HEK293 (cell line): ENCODE measurements at regions not wholly inside any gene's neighbourhood (a gene's known extent, or its start where the extent isn't known, plus 50 kb on each side); places are given as distances from the start of the nearest gene placed in this dataset.

Source experiments
- CTCF ChIA-PET: fragments of 350-600 bp; formaldehyde crosslinking; extraction: SDS; loops from one replicate; lab custom pipeline; 2021; ENCODE audit warnings: antibody characterized with exemption; lab: Yijun Ruan, JAX
- POLR2A ChIA-PET: fragments of 300-600 bp; formaldehyde crosslinking; extraction: SDS; loops from one replicate; lab custom pipeline; 2020; ENCODE audit warnings: antibody characterized with exemption, inconsistent platforms; lab: Yijun Ruan, JAX
- H3K27ac ChIP-seq: fragments of 200-500 bp; sonication (Bioruptor generic); 2 replicates; pipeline ENCODE4 v1.5.1; 2014; ENCODE audit warnings: low read depth, low read length, control low read depth, inconsistent platforms; ENCODE audit errors: extremely low read depth
- H3K36me3 ChIP-seq, 2 experiments: fragments of 200-500 bp in 1 of 2; sonication (Bioruptor generic) in 1 of 2; 1 replicate in 1 of 2; 2 replicates in 1 of 2; pipeline ENCODE4 v1.5.1; 2014 to 2017; ENCODE audit warnings: inconsistent platforms in 2 of 2, low read length in 2 of 2; ENCODE audit not compliant: control insufficient read depth in 2 of 2, insufficient read depth in 1 of 2
- H3K4me1 ChIP-seq: fragments of 200-500 bp; sonication (Bioruptor generic); 2 replicates; pipeline ENCODE4 v1.5.1; 2014; ENCODE audit warnings: mild to moderate bottlenecking, low read length, inconsistent platforms; ENCODE audit not compliant: control insufficient read depth, insufficient read depth
- H3K4me3 ChIP-seq: 2 replicates; pipeline ENCODE4 v1.5.1; 2011; ENCODE audit warnings: low read depth, mild to moderate bottlenecking, control low read depth, low read length, moderate library complexity
- H3K9me3 ChIP-seq: fragments of 200-500 bp; sonication (Bioruptor generic); 2 replicates; pipeline ENCODE4 v1.5.1; 2014; ENCODE audit warnings: low read depth, low read length, inconsistent platforms; ENCODE audit not compliant: control insufficient read depth, insufficient read depth
- BCL11A ChIP-seq: fragments of 450-650 bp; formaldehyde crosslinking; IDR thresholded peaks from 2 replicates; pipeline ENCODE4 v1.5.1; 2016; ENCODE audit warnings: low read depth, missing biosample characterization, missing genetic modification characterization
- GFI1B ChIP-seq: fragments of 450-650 bp; formaldehyde crosslinking; IDR thresholded peaks from 2 replicates; pipeline ENCODE4 v1.5.1; 2016; ENCODE audit warnings: missing biosample characterization, missing genetic modification characterization
- HOXA7 ChIP-seq: sonication (generic); formaldehyde crosslinking; IDR thresholded peaks from 2 replicates; pipeline ENCODE4 v1.8.1; 2022; ENCODE audit warnings: missing genetic modification reagents, borderline replicate concordance
- TCF7L2 ChIP-seq: IDR thresholded peaks from 2 replicates; pipeline ENCODE4 v1.6.1; 2011; ENCODE audit warnings: low read depth, mild to moderate bottlenecking, inconsistent platforms, low read length, moderate library complexity, borderline replicate concordance
- YY1 ChIP-seq: fragments of 450-650 bp; formaldehyde crosslinking; IDR thresholded peaks from 2 replicates; pipeline ENCODE4 v1.5.1; 2018; ENCODE audit warnings: missing biosample characterization, missing genetic modification characterization
- ZBTB48 ChIP-seq: fragments of 450-650 bp; formaldehyde crosslinking; IDR thresholded peaks from 2 replicates; pipeline ENCODE4 v1.5.1; 2016; ENCODE audit warnings: missing biosample characterization, missing genetic modification characterization
- ZBTB49 ChIP-seq: fragments of 450-650 bp; formaldehyde crosslinking; IDR thresholded peaks from 2 replicates; pipeline ENCODE4 v1.5.1; 2016; ENCODE audit warnings: missing biosample characterization, missing genetic modification characterization, low read depth
- ZBTB7A ChIP-seq: fragments of 450-650 bp; formaldehyde crosslinking; IDR thresholded peaks from 2 replicates; pipeline ENCODE4 v1.5.1; 2016; ENCODE audit warnings: low read depth, missing biosample characterization, missing genetic modification characterization
- ZFHX2 ChIP-seq: fragments of 450-650 bp; formaldehyde crosslinking; conservative IDR thresholded peaks from 2 replicates; pipeline ENCODE4 v1.5.1; 2016; ENCODE audit warnings: missing biosample characterization, missing genetic modification characterization
- ZFP41 ChIP-seq: fragments of 450-650 bp; formaldehyde crosslinking; IDR thresholded peaks from 2 replicates; pipeline ENCODE4 v1.5.1; 2016; ENCODE audit warnings: missing biosample characterization, missing genetic modification characterization, borderline replicate concordance
- ZNF24 ChIP-seq: fragments of 450-650 bp; formaldehyde crosslinking; IDR thresholded peaks from 2 replicates; pipeline ENCODE4 v1.5.1; 2016; ENCODE audit warnings: missing biosample characterization, missing genetic modification characterization
- ZNF26 ChIP-seq: fragments of 450-650 bp; formaldehyde crosslinking; IDR thresholded peaks from 2 replicates; pipeline ENCODE4 v1.5.1; 2016; ENCODE audit warnings: missing biosample characterization, missing genetic modification characterization
- ZNF311 ChIP-seq: fragments of 450-650 bp; formaldehyde crosslinking; IDR thresholded peaks from 2 replicates; pipeline ENCODE4 v1.5.1; 2017; ENCODE audit warnings: missing biosample characterization, missing genetic modification characterization, borderline replicate concordance
- ZNF366 ChIP-seq: fragments of 450-650 bp; formaldehyde crosslinking; conservative IDR thresholded peaks from 2 replicates; pipeline ENCODE4 v1.5.1; 2016; ENCODE audit warnings: missing biosample characterization, missing genetic modification characterization
- ZNF37A ChIP-seq: fragments of 450-650 bp; IDR thresholded peaks from 2 replicates; pipeline ENCODE4 v1.5.1; 2018; ENCODE audit warnings: missing biosample characterization, missing genetic modification characterization
- ZNF404 ChIP-seq: fragments of 450-650 bp; formaldehyde crosslinking; IDR thresholded peaks from 2 replicates; pipeline ENCODE4 v1.5.1; 2017; ENCODE audit warnings: missing biosample characterization, missing genetic modification characterization
- ZNF416 ChIP-seq: fragments of 450-650 bp; formaldehyde crosslinking; IDR thresholded peaks from 2 replicates; pipeline ENCODE4 v1.5.1; 2016; ENCODE audit warnings: missing biosample characterization, missing genetic modification characterization
- ZNF423 ChIP-seq: fragments of 450-650 bp; formaldehyde crosslinking; IDR thresholded peaks from 2 replicates; pipeline ENCODE4 v1.5.1; 2016; ENCODE audit warnings: missing biosample characterization, missing genetic modification characterization
- ZNF514 ChIP-seq: fragments of 450-650 bp; formaldehyde crosslinking; IDR thresholded peaks from 2 replicates; pipeline ENCODE4 v1.5.1; 2016; ENCODE audit warnings: missing biosample characterization, missing genetic modification characterization
- ZNF560 ChIP-seq: fragments of 450-650 bp; formaldehyde crosslinking; IDR thresholded peaks from 2 replicates; pipeline ENCODE4 v1.5.1; 2017; ENCODE audit warnings: missing biosample characterization, missing genetic modification characterization, borderline replicate concordance
- ZNF600 ChIP-seq: fragments of 450-650 bp; formaldehyde crosslinking; IDR thresholded peaks from 2 replicates; pipeline ENCODE4 v1.5.1; 2016; ENCODE audit warnings: missing biosample characterization, missing genetic modification characterization
- ZNF704 ChIP-seq: fragments of 450-650 bp; formaldehyde crosslinking; IDR thresholded peaks from 2 replicates; pipeline ENCODE4 v1.5.1; 2016; ENCODE audit warnings: missing biosample characterization, missing genetic modification characterization
- ZNF776 ChIP-seq: fragments of 450-650 bp; formaldehyde crosslinking; IDR thresholded peaks from 2 replicates; pipeline ENCODE4 v1.5.0; 2017; ENCODE audit warnings: missing biosample characterization, missing genetic modification characterization, borderline replicate concordance
- ZNF830 ChIP-seq: fragments of 450-650 bp; IDR thresholded peaks from 2 replicates; pipeline ENCODE4 v1.5.0; 2018; ENCODE audit warnings: missing biosample characterization, missing genetic modification characterization, low read depth, mild to moderate bottlenecking, moderate library complexity
- TF ChIP-seq, protein P1 (sequence below): fragments of 450-650 bp; formaldehyde crosslinking; IDR thresholded peaks from 2 replicates; pipeline ENCODE4 v1.5.1; 2017; ENCODE audit warnings: missing biosample characterization, missing genetic modification characterization
- TF ChIP-seq, protein P2 (sequence below): fragments of 450-650 bp; formaldehyde crosslinking; IDR thresholded peaks from 2 replicates; pipeline ENCODE4 v1.5.1; 2016; ENCODE audit warnings: missing biosample characterization, missing genetic modification characterization
- TF ChIP-seq, protein P3 (sequence below): fragments of 450-650 bp; formaldehyde crosslinking; IDR thresholded peaks from 2 replicates; pipeline ENCODE4 v1.5.1; 2017; ENCODE audit warnings: missing biosample characterization, missing genetic modification characterization

- CTCF ChIA-PET: no interaction called here
Observed at GRCh38 chr2:236998758-236999157, 86.9 kb upstream of the COPS8 start.

DNA sequence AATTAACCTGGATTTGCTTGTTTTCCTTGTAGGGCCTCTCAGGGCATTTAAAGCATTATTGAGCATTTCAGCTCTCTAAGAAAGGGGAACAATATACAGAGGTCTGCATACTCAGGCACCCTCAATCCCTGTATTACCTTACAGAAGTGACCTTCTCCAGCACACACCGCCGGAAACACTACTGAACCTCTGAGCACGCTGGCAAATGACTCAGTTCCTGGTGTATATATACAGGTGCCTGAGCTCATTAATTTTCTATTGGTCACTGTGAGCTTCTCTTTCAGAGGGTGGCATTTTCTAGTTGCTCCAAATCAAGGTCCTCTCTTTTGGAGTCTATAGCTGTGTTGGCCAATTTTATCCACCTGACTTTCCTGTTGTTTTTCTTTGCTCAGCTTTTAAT lies 85.2 kb upstream of the COPS8 start:
- POLR2A ChIA-PET: interaction anchor here (1.4 kb wide), 1 partner anchor 16 kb away, joined by 7 read pairs; no protein-coding TSS in a partner anchor
- TF ChIP-seq GFI1B (tag by site-specific recombination): no peak
- no peak for TF ChIP-seq ZBTB7A (tag by site-specific recombination)
- TF ChIP-seq ZNF776: no peak
- TF ChIP-seq ZNF24 (tag by site-specific recombination): no peak
- no peak for TF ChIP-seq ZBTB49 (tag by site-specific recombination)
- TF ChIP-seq, protein P1, sequence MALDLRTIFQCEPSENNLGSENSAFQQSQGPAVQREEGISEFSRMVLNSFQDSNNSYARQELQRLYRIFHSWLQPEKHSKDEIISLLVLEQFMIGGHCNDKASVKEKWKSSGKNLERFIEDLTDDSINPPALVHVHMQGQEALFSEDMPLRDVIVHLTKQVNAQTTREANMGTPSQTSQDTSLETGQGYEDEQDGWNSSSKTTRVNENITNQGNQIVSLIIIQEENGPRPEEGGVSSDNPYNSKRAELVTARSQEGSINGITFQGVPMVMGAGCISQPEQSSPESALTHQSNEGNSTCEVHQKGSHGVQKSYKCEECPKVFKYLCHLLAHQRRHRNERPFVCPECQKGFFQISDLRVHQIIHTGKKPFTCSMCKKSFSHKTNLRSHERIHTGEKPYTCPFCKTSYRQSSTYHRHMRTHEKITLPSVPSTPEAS: no peak
- no peak for TF ChIP-seq ZNF311 (tag by site-specific recombination)
- TF ChIP-seq ZNF37A (tag by site-specific recombination): no peak
- TF ChIP-seq ZBTB48: no peak
- no peak for TF ChIP-seq ZNF514 (tag by site-specific recombination)
- no peak for TF ChIP-seq ZNF560
- no peak for TF ChIP-seq ZNF830 (tag by site-specific recombination)

More at GRCh38 chr2:236998758-236999157, 86.9 kb upstream of the COPS8 start:
- Histone ChIP-seq H3K4me3 (no peak overlapping the region), H3K27ac (no peak overlapping the region), H3K9me3 (no peaks in the 10 kb centered on the region; the same call in 1 of the 2 replicates), H3K4me1 (peaks cover 9% of the 10 kb centered on the region; the same call in 1 of the 2 replicates), H3K36me3 (no peaks in the 10 kb centered on the region)
- TF ChIP-seq YY1 (no peak), ZNF704 (tag by site-specific recombination) (no peak), ZNF26 (tag by site-specific recombination) (no peak), BCL11A (tag by site-specific recombination) (no peak), ZNF423 (tag by site-specific recombination) (no peak), ZNF404 (tag by site-specific recombination) (no peak), ZFHX2 (tag by site-specific recombination) (no peak), ZFP41 (tag by site-specific recombination) (no peak), TCF7L2 (no peak), ZNF776 (no peak), ZNF600 (tag by site-specific recombination) (no peak), ZNF366 (no peak), HOXA7 (CRISPR knock-in tag) (no peak), ZNF416 (tag by site-specific recombination) (no peak)
- TF ChIP-seq, protein P2, sequence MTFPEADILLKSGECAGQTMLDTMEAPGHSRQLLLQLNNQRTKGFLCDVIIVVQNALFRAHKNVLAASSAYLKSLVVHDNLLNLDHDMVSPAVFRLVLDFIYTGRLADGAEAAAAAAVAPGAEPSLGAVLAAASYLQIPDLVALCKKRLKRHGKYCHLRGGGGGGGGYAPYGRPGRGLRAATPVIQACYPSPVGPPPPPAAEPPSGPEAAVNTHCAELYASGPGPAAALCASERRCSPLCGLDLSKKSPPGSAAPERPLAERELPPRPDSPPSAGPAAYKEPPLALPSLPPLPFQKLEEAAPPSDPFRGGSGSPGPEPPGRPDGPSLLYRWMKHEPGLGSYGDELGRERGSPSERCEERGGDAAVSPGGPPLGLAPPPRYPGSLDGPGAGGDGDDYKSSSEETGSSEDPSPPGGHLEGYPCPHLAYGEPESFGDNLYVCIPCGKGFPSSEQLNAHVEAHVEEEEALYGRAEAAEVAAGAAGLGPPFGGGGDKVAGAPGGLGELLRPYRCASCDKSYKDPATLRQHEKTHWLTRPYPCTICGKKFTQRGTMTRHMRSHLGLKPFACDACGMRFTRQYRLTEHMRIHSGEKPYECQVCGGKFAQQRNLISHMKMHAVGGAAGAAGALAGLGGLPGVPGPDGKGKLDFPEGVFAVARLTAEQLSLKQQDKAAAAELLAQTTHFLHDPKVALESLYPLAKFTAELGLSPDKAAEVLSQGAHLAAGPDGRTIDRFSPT: no peak
- TF ChIP-seq, protein P3, sequence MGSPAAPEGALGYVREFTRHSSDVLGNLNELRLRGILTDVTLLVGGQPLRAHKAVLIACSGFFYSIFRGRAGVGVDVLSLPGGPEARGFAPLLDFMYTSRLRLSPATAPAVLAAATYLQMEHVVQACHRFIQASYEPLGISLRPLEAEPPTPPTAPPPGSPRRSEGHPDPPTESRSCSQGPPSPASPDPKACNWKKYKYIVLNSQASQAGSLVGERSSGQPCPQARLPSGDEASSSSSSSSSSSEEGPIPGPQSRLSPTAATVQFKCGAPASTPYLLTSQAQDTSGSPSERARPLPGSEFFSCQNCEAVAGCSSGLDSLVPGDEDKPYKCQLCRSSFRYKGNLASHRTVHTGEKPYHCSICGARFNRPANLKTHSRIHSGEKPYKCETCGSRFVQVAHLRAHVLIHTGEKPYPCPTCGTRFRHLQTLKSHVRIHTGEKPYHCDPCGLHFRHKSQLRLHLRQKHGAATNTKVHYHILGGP: no peak
- POLR2A ChIA-PET: no interaction called here

More for the DNA sequence above, 85.2 kb upstream of the COPS8 start:
- Histone ChIP-seq H3K9me3 (no peaks in the 10 kb centered on the region; the same call in 1 of the 2 replicates), H3K36me3 (no peaks in the 10 kb centered on the region), H3K27ac (no peak overlapping the region), H3K4me3 (no peak overlapping the region), H3K4me1 (peaks cover 9% of the 10 kb centered on the region; the same call in 1 of the 2 replicates)
- CTCF ChIA-PET: interaction anchor here (0.8 kb wide), 1 partner anchor 51 kb away, joined by 3 read pairs; no protein-coding TSS in a partner anchor
